Epithelial cell of esophagus (primary cell): ENCODE measurements at regions not wholly inside any gene's neighbourhood (a gene's known extent, or its start where the extent isn't known, plus 50 kb on each side); places are given as distances from the start of the nearest gene placed in this dataset.

ENCODE experiments used
- DNase-seq: peaks from one replicate; pipeline ENCODE4 v3.0.0; 2010; ENCODE audit warnings: low read depth
- H3K4me3 ChIP-seq: 2 replicates; pipeline ENCODE4 v1.5.1; 2011; ENCODE audit warnings: mild to moderate bottlenecking, low read length, control low read depth
- TF ChIP-seq, protein P1 (sequence below): IDR thresholded peaks from 2 replicates; pipeline ENCODE4 v1.5.1; 2011; ENCODE audit warnings: low read depth, mild to moderate bottlenecking, low read length, control low read depth, inconsistent platforms; ENCODE audit not compliant: insufficient read depth; ENCODE audit errors: missing control alignments

DNA sequence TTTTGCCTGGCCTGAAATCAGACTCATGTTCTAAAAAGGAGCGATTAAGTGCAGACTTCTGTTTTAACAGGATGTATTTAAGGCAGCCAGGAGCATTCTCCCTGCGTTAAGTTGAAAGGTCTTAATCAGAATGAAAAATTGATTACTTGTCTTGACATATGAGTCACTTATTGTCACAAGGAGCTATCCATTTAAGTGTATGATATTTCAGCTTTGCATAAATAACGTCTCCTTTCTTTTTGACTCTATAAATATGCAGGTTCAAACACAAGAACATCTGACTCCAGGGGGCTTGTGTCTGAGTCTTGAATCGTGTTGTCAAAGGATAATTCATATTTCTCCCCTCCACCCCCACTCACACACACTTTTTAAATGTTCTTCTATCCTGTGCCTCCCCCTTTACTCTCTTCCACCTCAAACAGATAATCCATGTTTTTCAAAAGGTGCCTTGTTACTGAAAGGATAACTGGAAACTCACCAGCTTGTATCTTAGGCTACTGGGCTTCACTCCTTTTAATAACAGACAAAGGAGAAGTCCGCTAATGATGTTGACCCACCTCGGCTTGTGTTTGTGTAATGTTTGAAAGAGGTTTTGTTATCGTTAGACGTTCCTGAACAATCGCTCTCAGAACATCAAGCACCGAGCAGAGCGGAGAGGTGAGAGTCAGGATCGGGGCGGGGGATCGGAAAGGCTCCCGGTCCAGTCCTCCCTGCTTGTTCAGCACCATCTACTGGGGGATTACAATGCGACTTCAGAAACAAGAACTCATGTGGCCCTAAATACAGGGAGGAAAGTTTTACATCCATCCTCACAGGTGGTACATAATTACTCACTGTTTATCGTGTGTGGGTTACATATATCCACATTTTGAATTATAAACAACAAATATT lies 107.5 kb upstream of the RPL34 start:
- DNase-seq, result peak; percentile 43
- no peak overlapping the region for H3K4me3 ChIP-seq
- TF ChIP-seq, protein P1, sequence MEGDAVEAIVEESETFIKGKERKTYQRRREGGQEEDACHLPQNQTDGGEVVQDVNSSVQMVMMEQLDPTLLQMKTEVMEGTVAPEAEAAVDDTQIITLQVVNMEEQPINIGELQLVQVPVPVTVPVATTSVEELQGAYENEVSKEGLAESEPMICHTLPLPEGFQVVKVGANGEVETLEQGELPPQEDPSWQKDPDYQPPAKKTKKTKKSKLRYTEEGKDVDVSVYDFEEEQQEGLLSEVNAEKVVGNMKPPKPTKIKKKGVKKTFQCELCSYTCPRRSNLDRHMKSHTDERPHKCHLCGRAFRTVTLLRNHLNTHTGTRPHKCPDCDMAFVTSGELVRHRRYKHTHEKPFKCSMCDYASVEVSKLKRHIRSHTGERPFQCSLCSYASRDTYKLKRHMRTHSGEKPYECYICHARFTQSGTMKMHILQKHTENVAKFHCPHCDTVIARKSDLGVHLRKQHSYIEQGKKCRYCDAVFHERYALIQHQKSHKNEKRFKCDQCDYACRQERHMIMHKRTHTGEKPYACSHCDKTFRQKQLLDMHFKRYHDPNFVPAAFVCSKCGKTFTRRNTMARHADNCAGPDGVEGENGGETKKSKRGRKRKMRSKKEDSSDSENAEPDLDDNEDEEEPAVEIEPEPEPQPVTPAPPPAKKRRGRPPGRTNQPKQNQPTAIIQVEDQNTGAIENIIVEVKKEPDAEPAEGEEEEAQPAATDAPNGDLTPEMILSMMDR, result peak; percentile 33

- TF ChIP-seq, protein P1, result no peak
- no peak overlapping the region for H3K4me3 ChIP-seq
- no peak for DNase-seq
These were observed 108.8 kb upstream of the RPL34 start for GRCh38 chr4:108511618-108512017.

DNA sequence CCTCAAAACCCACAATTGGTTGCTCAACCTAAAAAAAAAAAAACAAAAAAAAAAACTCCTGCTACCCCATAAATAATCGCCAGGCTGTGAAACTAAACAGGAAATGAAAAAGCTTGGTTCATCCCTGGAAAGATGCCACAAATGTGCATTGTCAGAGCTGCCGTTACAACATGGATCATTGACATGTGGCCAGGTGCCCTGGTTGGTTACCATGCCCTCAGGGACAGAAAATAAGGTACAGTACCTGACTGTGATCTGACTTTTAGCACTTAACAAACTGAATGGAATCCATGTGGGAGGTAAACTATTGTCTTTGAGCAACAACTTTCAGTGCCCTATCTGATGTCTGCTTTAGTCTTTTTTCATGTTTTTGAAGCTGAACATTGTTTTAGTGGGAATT lies 118.0 kb upstream of the RPL34 start:
- DNase-seq, result peak; percentile 65
- TF ChIP-seq, protein P1, result no peak
- no peak overlapping the region for H3K4me3 ChIP-seq

- DNase-seq, result no peak
- TF ChIP-seq, protein P1, result no peak
- H3K4me3 ChIP-seq, result no peak overlapping the region
These were observed 121.5 kb upstream of the RPL34 start for GRCh38 chr4:108498925-108499324.

GRCh38 chr4:108493596-108493931 lies 126.8 kb upstream of the RPL34 start:
- no peak for DNase-seq
- TF ChIP-seq, protein P1, result no peak
- no peak overlapping the region for H3K4me3 ChIP-seq

- TF ChIP-seq, protein P1, result peak; percentile 40
- DNase-seq, result peak; percentile 44
- H3K4me3 ChIP-seq, result no peak overlapping the region
These were observed 127.4 kb upstream of the RPL34 start for GRCh38 chr4:108492816-108493595.
